ENCODE measurements at regions not wholly inside any gene's neighbourhood (a gene's known extent, or its start where the extent isn't known, plus 50 kb on each side); places are given as distances from the start of the nearest gene placed in this dataset.

DNA sequence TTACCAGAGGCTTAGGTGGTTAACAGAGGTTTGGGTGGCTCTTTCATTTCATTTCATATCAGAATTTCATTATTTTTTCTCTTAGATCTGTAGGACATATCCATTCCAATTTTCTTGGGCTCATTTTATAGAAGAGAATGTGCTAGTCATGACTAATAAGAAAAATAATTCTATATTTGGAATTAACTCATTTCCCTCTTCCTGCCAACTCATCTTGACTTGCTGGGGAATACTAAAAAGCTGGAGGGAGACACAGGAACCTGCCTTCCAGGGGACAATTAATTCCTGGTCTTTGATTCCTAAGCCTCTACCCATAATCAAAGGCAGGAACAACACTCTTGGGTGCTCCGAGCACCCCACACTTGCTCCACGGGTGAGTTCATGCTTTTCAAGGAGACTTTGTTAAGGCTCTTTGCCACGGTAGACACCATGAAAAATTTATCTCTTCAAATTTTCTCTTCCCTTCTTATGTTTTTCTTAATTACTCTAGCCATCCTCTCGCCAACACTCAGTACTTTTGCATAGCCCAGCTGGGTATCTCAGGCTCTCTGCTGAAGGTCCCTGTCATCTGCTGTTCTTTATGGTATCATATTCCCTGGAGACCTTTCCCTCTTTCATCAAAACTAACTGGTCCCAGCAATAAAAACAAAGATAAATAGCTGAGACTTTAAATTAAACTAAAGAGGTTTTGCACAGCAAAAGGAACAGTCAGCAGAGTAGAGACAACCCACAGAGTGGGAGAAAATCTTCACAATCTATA, 273.9 kb downstream of the NPR3 start:
- DNase-seq (ENCODE audit: extremely low read depth, low read depth, low spot score), result no peak

DNA sequence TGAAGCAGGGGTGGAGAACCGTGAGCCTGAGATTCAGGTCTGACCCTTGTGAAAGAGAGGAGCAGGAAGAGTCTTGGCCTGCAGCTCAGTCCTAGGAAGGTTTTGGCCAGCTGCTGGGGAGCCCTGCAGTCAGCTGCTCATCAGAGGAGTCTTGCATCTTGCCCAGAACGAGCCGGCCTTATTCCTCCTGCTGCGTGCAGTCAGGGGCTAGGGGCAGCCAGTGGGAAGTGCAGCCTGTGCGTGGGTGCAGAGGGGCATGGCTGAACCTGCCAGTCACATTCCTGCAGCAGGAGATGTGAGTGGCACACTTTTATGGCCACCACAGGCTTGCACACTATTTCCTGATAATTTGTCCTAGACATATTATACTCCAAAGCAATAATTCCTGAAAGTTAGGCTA, 278.7 kb downstream of the NPR3 start:
- no peak for DNase-seq (ENCODE audit: extremely low read depth, low read depth, low spot score)

DNA sequence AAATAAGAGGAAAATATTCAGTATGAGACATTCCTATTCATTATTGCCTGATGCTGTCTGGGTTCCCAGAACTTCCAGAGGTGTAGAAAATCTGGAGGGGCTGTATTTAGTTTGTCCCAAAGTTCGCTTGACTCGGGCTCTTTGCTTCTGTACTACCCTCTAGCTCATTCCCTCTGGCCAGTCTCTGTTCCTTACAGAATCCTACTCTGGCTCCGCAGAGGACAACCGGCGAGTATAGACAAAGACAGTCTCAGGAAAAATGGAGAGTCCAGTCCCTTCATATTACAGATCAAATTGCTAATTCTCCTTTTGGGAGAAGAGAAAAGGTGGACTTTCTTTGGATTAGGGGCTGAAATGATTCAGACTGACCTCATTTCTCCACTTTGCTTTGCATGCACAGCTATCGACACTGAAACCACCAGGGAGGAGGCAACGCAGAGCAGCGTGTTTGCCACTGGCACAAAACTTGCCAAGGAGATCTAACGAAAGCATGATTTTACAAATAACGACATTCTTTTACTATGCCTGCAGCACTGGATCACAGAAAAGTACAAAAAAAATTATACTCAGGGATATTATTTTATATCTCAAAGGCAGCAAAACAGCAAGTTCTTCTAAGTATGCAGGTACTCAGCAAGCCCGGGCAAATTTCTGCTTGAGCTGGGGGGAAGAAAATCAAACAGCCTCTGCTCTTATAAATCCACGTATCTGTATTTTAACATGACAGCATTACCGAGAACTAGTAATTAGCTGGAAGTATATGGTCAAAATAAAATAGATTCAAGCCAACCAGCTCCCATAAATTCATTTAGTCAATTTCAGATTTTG, 279.7 kb downstream of the NPR3 start:
- no peak for DNase-seq (ENCODE audit: extremely low read depth, low read depth, low spot score)

DNA sequence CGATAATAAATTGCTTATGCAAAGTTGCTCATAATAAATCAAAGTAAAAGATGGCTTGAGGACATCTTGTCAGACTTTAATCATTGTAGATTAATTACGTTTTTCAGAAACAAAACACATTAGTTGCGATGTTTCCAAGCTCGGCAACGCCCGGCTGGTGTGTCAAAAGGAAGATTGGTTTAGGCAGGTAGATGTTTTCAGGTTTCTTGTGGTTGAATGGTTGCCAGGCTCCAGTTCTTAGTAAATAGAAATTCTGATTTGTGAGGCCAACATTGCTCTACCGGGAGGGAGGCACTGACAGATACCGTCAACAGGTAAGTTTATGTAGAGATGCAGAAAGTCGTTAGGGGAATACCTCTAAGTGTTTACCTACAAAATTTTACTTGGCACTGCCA, 280.3 kb downstream of the NPR3 start:
- no peak for DNase-seq (ENCODE audit: extremely low read depth, low read depth, low spot score)

DNA sequence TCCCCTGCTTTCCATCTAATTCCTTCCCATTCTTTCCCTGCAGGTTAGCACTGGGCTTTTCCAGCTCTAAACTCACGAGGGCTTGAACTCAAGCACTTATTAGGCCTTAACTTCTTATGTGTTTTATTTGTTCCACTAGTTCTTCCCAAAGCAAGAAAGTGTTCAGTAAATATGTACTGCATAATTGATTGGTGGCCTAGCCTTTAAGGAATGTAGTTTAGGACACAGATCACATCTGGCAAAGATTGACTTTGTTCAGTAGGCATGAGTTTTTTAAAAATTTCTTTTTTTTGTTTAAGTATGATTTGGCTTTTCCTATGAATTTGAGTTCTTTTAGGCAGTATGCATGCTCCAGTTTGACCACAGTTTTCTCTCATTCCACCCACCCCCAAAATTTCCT, 285.2 kb downstream of the NPR3 start:
- DNase-seq (ENCODE audit: extremely low read depth, low read depth, low spot score), result no peak

DNA sequence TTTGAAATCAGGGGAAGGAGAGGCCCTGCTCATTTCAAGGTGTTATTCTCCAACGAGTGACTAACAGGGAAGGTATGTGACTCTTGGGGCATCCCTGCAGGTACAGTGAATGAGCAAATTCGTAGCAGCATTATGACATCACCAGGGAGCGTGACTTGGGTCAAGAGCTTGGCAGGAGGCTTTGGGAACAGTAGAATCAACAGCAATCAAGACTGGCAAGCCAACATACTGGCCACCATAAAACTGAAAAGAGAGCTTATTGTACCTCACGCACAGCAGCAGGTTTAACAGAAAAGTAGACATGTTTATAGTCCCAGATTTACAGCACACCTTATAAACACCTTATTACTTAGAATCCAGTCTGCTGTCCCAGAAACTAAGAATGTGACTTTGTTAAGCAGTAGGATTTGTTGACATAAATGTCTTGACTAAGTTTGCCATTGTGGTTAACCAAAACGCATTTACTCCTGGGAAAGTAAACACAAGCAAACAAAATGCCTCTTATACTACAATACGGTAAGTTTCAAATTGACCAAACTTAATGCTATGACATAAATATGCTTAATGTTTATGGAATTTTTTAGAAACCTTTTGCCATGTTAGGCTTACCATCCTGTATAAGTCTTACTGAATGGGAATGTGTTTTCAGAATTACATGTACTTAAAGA, 297.8 kb downstream of the NPR3 start:
- no peak for DNase-seq (ENCODE audit: extremely low read depth, low read depth, low spot score)

DNA sequence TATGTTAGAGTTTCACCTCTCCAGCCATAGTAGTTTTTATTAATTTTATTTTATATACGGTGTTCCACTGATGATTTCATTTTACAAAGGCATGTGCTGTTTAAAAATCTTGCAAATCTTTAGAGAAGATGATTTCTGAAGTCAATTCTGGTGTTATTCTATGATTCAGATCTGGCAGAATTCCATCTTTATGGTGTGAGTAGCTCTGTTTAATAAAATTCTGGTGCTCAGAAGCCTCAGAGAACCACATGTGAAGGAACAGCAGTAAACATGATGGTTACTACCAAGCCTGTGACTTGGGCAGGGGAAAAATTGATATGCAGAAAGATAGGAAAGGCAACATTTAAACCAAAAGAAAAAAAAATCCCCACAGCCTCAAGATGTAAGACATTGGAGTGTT, 299.7 kb downstream of the NPR3 start:
- no peak for DNase-seq (ENCODE audit: extremely low read depth, low read depth, low spot score)

DNA sequence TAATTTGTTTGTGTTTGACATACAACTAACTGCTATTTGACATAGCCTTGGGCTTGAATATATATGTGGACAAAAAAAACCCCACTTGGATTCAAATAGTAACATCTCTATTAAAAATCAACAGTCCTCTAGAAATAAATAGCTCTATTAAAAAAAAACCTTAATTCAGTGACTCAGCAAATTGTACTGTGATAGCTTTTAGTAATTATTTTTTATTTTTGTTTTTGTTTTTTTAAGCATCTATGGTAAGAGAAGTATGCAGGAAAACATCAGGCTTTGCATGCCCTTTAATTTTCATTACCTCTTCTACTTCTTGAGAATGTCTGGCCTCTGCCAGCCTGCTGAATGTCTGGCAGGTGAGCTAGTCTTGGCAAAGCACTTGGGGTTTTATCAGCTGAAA, 300.7 kb downstream of the NPR3 start:
- DNase-seq (ENCODE audit: extremely low read depth, low read depth, low spot score), result no peak

DNA sequence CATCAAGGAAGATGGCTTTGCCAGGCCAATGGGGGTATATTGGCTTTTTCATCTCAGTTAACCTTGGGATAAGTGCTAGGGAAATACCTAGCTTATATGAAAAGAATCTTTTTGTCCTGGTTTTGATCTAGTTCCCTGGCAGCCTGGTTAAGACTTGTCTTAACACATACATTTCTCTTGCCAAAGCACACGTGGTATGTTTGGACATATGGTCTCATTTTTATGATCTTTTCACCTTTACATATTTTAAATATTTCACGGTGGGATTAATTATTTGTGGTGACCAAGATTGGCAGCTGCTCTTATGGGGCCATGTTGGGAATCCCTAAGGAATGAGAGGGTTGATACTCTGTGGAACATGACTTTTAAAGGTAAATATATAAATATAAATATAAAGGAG, 312.5 kb downstream of the NPR3 start:
- DNase-seq (ENCODE audit: extremely low read depth, low read depth, low spot score), result no peak

DNA sequence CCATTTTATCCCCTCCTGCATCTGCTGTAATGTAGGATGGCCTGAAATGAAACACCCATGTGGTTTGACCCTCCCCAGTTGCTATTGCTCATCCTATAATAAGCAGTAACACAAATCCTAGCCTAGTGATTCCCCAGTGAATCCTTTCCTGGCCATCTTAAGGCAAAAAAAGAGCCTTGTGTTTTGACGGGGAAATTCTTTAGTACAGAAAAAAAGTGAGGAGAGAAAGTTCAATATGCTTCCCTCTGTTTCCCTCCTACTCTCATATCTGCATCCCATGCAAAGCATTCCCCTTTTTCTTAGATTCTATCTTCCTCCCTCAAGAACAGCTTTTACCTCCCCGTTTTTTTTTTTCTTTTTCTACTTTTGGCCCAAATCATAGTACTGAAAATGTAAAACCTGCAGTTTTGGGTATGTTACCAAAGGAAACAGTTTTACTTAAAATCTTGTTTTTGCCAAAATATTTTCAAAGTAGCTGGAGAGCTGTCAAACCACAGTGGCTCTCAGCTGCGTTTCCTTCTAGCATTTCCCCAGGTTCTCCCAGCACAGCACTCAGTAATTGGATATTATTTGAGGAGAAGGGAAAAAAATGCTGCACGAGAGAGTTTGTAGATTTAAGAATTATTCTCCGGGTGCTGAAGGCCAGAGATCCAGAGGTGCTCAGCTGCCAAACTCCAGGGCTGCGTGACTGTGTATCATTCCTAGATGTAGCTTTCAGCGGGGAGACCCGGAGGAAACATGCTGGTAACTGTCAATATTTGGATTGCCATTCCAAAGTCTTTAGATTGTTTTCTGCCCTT, 321.4 kb downstream of the NPR3 start:
- no peak for DNase-seq (ENCODE audit: extremely low read depth, low read depth, low spot score)

DNA sequence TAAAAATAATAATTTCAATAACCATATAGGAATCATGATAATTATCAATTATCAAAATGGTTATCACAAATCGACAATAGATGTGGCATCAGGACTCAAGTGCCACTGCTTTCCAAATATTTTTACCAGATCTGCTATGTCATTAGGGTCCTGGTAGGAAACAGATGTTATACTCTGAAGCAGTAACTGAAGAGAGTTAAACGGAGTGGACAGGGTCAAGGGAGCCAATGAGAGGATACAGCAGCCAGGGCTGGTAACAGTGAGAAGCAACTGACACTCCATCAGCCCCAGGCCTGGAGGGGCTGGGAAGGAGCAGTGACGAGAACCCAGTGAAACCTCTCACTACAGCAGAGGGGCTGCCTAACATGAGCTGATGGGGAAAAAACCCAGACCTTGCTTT, 322.4 kb downstream of the NPR3 start:
- no peak for DNase-seq (ENCODE audit: extremely low read depth, low read depth, low spot score)

DNA sequence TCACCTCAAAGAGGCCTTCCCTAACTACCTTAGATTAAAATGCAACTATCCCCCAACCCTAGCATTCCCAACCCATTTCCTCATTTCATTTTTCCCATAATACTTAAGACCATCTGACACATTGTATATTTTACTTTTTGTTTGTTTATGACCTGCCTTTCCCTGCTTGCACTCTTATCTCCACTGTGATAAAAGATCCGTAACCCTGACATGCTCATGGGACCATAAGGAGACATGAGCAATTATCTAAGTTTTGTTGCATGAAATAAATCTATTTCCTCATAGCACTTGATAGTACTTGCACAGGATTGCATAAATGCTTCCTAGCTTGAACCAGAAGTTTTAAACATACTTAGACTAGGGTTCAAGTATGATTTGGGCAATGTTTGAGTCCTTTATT, 323.7 kb downstream of the NPR3 start:
- DNase-seq (ENCODE audit: extremely low read depth, low read depth, low spot score), result no peak

DNA sequence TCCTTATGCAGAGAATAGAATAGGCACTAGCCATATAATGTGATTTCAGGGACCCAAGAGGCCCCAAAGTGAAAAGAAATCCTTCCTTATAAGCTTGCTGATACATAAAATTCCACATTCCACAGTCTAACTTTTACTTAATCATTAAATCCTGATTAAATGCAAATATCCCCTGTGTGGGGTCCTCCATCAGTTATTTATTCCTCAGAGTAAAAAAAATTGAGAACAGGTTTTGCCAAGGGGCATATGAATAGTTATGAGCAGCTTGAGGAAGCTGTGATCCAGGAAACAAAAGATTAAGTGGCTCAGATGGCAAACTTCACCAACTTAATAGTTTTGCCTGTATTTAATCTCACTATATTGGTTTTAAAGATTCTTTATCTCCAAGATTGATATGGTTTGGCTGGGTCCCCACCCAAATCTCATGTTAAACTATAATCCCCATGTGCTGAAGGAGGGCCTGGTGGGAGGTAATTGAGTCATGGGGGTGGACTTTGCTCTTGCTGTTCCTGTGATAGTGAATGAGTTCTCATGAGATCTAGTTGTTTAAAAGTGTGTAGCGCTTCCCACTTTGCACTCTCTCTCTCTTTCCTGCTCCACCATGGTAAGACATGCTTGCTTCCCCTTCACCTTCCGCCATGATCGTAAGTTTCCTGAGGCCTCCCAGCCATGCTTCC, 324.9 kb downstream of the NPR3 start:
- DNase-seq (ENCODE audit: extremely low read depth, low read depth, low spot score), result no peak

DNA sequence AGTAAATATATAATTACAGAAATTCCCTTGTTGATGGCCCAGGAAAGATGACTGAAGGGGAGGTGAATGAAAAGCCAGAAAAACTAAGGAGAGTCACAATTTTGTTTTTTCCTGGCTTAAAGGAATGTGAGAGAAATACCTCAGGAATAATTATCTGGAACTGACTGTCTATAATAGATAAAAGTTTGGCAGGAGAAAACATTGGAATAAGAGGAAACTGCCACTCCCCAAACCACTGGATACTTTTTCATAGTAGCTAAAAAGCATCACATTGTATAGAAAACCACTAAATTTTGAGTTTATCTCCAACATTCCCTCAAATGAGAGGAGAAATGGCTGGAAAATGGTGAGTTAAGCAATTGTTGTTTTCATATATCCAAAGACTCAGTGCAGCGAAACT, 326.0 kb downstream of the NPR3 start:
- DNase-seq (ENCODE audit: extremely low read depth, low read depth, low spot score), result no peak

DNA sequence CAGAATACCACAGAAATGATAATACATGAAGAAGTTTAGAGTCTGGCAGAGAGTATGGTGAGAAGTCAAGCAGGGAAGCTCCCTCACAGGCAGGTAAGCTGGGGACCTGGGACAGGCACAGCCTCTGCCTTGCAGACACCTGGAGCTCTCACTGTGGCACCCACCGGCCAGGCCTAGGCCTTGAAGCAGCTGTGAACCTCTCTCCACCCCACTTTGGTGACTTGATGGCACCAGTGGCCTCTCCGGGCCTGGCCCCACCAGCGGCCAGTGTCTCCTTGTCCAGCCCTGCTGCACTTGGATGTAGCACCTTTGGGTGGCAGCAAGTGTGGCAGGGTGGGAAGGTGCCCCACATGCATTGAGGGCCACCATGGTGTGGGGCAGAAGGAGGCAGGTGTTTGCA, 330.5 kb downstream of the NPR3 start:
- no peak for DNase-seq (ENCODE audit: extremely low read depth, low read depth, low spot score)

DNA sequence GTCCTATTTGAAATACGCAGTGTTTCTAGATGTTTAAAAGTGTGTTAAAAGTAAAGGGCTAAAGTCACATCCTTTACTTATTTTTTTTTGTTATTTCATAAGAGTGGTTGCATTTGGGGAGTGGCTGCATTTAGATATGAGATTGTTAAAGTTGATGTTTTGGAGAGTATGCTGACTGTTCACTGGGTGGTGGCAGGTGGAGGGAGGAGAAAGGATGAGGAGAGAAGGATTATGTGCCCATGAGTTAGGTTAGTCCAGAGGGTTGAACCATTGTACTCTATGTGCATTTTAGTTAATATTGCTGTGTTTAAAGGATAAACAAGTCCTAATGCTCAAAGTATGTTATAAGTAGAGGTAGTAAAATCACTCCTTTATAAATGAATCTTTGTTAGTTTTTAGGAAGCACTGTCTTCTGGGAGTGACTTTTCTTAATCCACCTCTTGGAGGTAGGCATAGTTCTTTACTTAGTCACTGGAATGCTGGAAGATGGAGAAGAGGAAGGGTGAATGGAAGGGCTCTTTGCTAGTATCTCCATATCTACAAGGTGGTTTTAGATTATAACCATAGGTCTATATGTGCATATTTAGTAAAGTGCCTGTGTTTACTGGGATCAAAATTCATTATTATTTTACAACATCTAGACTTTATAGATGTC, 332.3 kb downstream of the NPR3 start:
- DNase-seq (ENCODE audit: extremely low read depth, low read depth, low spot score), result no peak

DNA sequence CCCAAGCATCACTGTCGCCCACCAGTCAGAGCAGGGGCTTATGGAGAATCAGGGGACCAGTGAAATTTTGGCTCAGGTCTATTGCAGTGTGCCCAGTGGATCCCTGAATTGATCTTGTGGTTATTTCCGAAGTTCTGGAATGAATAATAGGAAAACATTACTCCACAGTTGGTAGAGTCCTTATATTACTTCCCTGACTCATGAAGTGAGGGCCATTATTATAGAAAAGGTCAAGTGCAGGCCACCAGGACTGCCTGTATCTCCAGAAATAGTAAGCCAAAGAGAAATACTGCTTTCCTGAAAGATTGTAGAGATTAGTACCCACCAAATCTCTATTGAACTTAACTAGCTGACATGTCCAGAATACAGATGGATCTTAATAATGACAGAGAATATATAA, 335.0 kb downstream of the NPR3 start:
- DNase-seq (ENCODE audit: extremely low read depth, low read depth, low spot score), result no peak

DNA sequence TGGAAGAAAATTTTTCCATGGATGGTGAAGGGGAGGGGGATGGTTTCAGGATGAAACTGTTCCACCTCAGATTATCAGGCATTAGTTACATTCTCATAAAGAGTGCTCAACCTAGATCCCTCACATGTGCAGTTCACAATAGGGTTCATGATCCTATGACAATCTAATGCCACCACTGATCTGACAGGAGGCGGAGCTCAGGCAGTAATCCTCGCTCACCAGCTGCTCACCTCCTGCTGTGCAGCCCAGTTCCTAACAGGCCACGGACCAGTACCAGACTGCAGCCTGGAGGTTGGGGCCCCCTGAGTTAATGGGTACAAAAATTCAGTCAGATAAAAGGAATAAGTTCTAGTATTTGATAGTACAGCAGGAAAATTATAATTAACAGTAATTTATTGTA, 337.2 kb downstream of the NPR3 start:
- no peak for DNase-seq (ENCODE audit: extremely low read depth, low read depth, low spot score)

DNA sequence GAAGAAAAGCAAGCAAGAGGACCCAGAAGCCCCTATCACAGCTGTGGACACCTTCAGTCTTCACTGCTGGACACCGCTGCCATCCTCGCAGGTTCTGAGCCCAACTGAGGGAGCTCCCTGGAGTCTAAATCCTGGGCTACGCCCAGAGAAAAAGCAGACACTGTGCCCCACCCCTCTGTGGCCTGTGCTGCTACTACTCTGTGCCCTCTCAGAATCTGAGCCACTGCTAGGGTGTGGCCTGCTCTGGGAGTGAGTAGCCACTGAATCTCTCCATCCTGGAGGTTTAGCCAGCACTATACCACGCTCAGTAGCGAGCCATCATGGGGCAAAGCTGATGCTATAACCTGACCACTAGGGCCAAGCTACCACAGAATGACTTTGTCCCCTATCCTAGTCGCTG, 338.2 kb downstream of the NPR3 start:
- no peak for DNase-seq (ENCODE audit: extremely low read depth, low read depth, low spot score)

DNA sequence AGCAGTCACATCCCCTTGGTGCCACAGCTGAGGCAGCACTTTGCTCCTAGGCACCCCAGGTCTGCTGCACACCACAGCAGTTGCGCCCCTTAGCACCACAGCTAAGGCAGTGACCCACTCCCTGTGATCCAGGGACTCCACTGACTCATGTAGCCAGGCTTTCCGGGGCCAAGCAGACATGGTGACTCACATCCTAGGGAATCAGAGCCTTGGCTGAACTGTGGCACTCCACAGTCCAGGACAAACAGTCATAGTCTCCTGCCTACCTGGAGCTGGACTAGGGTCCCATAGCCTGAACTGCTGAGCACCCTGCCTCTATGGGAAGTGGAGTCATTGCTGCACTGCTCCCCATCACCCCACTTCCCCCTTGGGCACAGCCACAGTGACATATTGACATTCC, 338.7 kb downstream of the NPR3 start:
- DNase-seq (ENCODE audit: extremely low read depth, low read depth, low spot score), result peak; percentile 31

Data from glomerular endothelial cell (primary cell).